H1 (cell line): ENCODE measurements at regions not wholly inside any gene's neighbourhood (a gene's known extent, or its start where the extent isn't known, plus 50 kb on each side); places are given as distances from the start of the nearest gene placed in this dataset.

Experiments
- MAFK ChIP-seq: IDR thresholded peaks from 2 replicates; pipeline ENCODE4 v1.6.1; 2012; ENCODE audit warnings: low read depth, mild to moderate bottlenecking, improper control_type of control experiment, low read length
- PHF8 ChIP-seq: fragments of 200-600 bp; sonication (generic); conservative IDR thresholded peaks from 2 replicates; pipeline ENCODE4 v1.7.1; 2012; ENCODE audit warnings: low read depth, mild to moderate bottlenecking, inconsistent platforms, low read length, moderate library complexity
- SIX5 ChIP-seq: IDR thresholded peaks from 2 replicates; pipeline ENCODE4 v1.6.1; 2011; ENCODE audit warnings: mild to moderate bottlenecking, low read depth, low read length
- TF ChIP-seq, protein P1 (sequence below): IDR thresholded peaks from 2 replicates; pipeline ENCODE4 v1.6.1; 2012; ENCODE audit warnings: inconsistent platforms

DNA sequence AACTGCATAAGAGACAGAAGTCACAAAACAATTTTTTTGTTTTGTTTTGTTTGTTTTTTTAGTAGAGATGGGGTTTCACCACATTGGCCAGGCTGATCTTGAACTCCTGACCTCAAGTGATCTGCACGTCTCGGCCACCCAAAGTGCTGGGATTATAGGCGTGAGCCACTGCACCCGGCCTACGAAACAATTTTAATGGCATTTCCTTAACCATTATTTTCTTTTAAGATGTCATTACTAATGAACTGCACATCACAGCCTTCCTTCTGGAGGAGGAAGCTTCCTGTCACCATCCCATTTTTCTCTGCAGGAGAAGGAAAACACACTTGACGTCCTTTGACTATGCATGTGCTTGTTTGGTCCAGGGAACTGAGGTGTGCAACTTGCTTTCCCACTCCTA is 125.3 kb upstream of the AKIRIN2 start (continued):
- TF ChIP-seq SIX5: no peak
- TF ChIP-seq PHF8: no peak
- TF ChIP-seq MAFK: no peak
- TF ChIP-seq, protein P1, sequence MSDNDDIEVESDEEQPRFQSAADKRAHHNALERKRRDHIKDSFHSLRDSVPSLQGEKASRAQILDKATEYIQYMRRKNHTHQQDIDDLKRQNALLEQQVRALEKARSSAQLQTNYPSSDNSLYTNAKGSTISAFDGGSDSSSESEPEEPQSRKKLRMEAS: no peak
